H9 (cell line): ENCODE measurements at regions not wholly inside any gene's neighbourhood (a gene's known extent, or its start where the extent isn't known, plus 50 kb on each side); places are given as distances from the start of the nearest gene placed in this dataset.

ENCODE experiments used
- DNase-seq: peaks from one replicate; pipeline ENCODE4 v3.0.0-alpha.2; 2017
- H2AFZ ChIP-seq: one replicate; pipeline ENCODE4 v1.6.1; 2013; ENCODE audit warnings: mild to moderate bottlenecking, low read length, control low read depth, moderate library complexity
- H2AK5ac ChIP-seq: 2 replicates; pipeline ENCODE4 v1.6.1; 2013; ENCODE audit warnings: low read length, control low read depth, mixed read lengths; ENCODE audit not compliant: insufficient read length
- H2BK120ac ChIP-seq: one replicate; pipeline ENCODE4 v1.6.1; 2013; ENCODE audit warnings: low read depth, mild to moderate bottlenecking, low read length, control low read depth, inconsistent platforms; ENCODE audit not compliant: poor library complexity, severe bottlenecking
- H2BK12ac ChIP-seq: 2 replicates; pipeline ENCODE4 v1.6.1; 2013; ENCODE audit warnings: low read length, control low read depth, mixed read lengths, low read depth; ENCODE audit not compliant: insufficient read length
- H2BK15ac ChIP-seq: 2 replicates; pipeline ENCODE4 v1.6.1; 2013; ENCODE audit warnings: low read depth, low read length, control low read depth
- H2BK20ac ChIP-seq: one replicate; pipeline ENCODE4 v1.6.1; 2013; ENCODE audit warnings: low read depth, mild to moderate bottlenecking, low read length, control low read depth, inconsistent platforms; ENCODE audit not compliant: poor library complexity, severe bottlenecking
- H2BK5ac ChIP-seq: 2 replicates; pipeline ENCODE4 v1.6.1; 2013; ENCODE audit warnings: low read length, control low read depth, mixed read lengths; ENCODE audit not compliant: insufficient read length
- H3K14ac ChIP-seq: 2 replicates; pipeline ENCODE4 v1.6.1; 2013; ENCODE audit warnings: low read length, control low read depth; ENCODE audit not compliant: insufficient read depth
- H3K18ac ChIP-seq: 2 replicates; pipeline ENCODE4 v1.6.1; 2013; ENCODE audit warnings: low read depth, mild to moderate bottlenecking, mixed read lengths, low read length, control low read depth; ENCODE audit not compliant: insufficient read length
- H3K23ac ChIP-seq: 2 replicates; pipeline ENCODE4 v1.6.1; 2013; ENCODE audit warnings: low read length, control low read depth, mixed read lengths, low read depth; ENCODE audit not compliant: insufficient read length
- H3K23me2 ChIP-seq: 2 replicates; pipeline ENCODE4 v1.6.1; 2013; ENCODE audit warnings: low read depth, mild to moderate bottlenecking, mixed read lengths, low read length, control low read depth; ENCODE audit not compliant: insufficient read length, poor library complexity, severe bottlenecking
- H3K27ac ChIP-seq: 2 replicates; pipeline ENCODE4 v1.5.1; 2013; ENCODE audit warnings: low read length, control low read depth, mixed read lengths, low read depth; ENCODE audit not compliant: insufficient read length
- H3K27me3 ChIP-seq: 2 replicates; pipeline ENCODE4 v1.6.1; 2013; ENCODE audit warnings: low read length, control low read depth, inconsistent platforms; ENCODE audit not compliant: insufficient read depth
- H3K4ac ChIP-seq: 2 replicates; pipeline ENCODE4 v1.6.1; 2013; ENCODE audit warnings: low read depth, mild to moderate bottlenecking, control low read depth, inconsistent platforms, low read length, moderate library complexity
- H3K4me1 ChIP-seq: 2 replicates; pipeline ENCODE4 v1.6.1; 2013; ENCODE audit warnings: low read length, control low read depth, inconsistent platforms; ENCODE audit not compliant: insufficient read depth
- H3K4me2 ChIP-seq: 2 replicates; pipeline ENCODE4 v1.6.1; 2013; ENCODE audit warnings: low read length, control low read depth, mixed read lengths; ENCODE audit not compliant: insufficient read length, insufficient read depth
- H3K56ac ChIP-seq: 2 replicates; pipeline ENCODE4 v1.6.1; 2013; ENCODE audit warnings: low read depth, mild to moderate bottlenecking, mixed read lengths, low read length, control low read depth; ENCODE audit not compliant: insufficient read length
- H3K79me1 ChIP-seq: 2 replicates; pipeline ENCODE4 v1.6.1; 2013; ENCODE audit warnings: low read depth, mild to moderate bottlenecking, moderate library complexity, low read length, control low read depth, inconsistent platforms; ENCODE audit not compliant: insufficient read depth, poor library complexity, severe bottlenecking
- H3K79me2 ChIP-seq: 2 replicates; pipeline ENCODE4 v1.6.1; 2013; ENCODE audit warnings: low read length, control low read depth, inconsistent platforms; ENCODE audit not compliant: insufficient read depth
- H3K9ac ChIP-seq: 2 replicates; pipeline ENCODE4 v1.6.1; 2013; ENCODE audit warnings: low read length, control low read depth, mixed read lengths; ENCODE audit not compliant: insufficient read length; ENCODE audit errors: extremely low read depth
- H3K9me3 ChIP-seq: one replicate; pipeline ENCODE4 v1.6.1; 2013; ENCODE audit warnings: low read depth, low read length, inconsistent platforms; ENCODE audit not compliant: control insufficient read depth
- H3T11ph ChIP-seq: one replicate; pipeline ENCODE4 v1.6.1; 2013; ENCODE audit warnings: mild to moderate bottlenecking, low read length, control low read depth, inconsistent platforms
- H4K20me1 ChIP-seq: one replicate; pipeline ENCODE4 v1.6.1; 2013; ENCODE audit not compliant: control insufficient read depth, insufficient read length, insufficient read depth
- H4K5ac ChIP-seq: 2 replicates; pipeline ENCODE4 v1.6.1; 2013; ENCODE audit warnings: low read depth, mild to moderate bottlenecking, mixed read lengths, low read length, control low read depth; ENCODE audit not compliant: insufficient read length
- H4K8ac ChIP-seq: replicated peaks from 2 replicates; pipeline ENCODE4 v1.6.1; 2013; ENCODE audit warnings: low read length, control low read depth, mixed read lengths, low read depth; ENCODE audit not compliant: insufficient read length
- H4K91ac ChIP-seq: 2 replicates; pipeline ENCODE4 v1.6.1; 2013; ENCODE audit warnings: low read depth, mild to moderate bottlenecking, moderate library complexity, mixed read lengths, low read length, control low read depth; ENCODE audit not compliant: insufficient read length
- H3K27ac Mint-ChIP-seq, 3 experiments: 2 replicates in 2 of 3; 3 replicates in 1 of 3; pipeline ENCODE4 v1.8.0; 2020 to 2021; ENCODE audit warnings: mixed read lengths in 3 of 3, mild to moderate bottlenecking in 1 of 3, moderate library complexity in 1 of 3
- H3K27me3 Mint-ChIP-seq: 2 replicates; pipeline ENCODE4 v1.8.0; 2021; ENCODE audit warnings: low read depth, mild to moderate bottlenecking, moderate library complexity, mixed read lengths
- H3K36me3 Mint-ChIP-seq, 3 experiments: 2 replicates in 2 of 3; 3 replicates in 1 of 3; pipeline ENCODE4 v1.8.0; 2020 to 2021; ENCODE audit warnings: low read depth in 3 of 3, mixed read lengths in 3 of 3; ENCODE audit not compliant: insufficient read depth in 1 of 3
- H3K4me1 Mint-ChIP-seq, 2 experiments: 2 replicates each; pipeline ENCODE4 v1.8.0; 2020; ENCODE audit warnings: mixed read lengths in 2 of 2
- H3K4me3 Mint-ChIP-seq, 2 experiments: 2 replicates in 1 of 2; 3 replicates in 1 of 2; pipeline ENCODE4 v1.8.0; 2020 to 2021; ENCODE audit warnings: mild to moderate bottlenecking in 2 of 2, mixed read lengths in 2 of 2, moderate library complexity in 1 of 2
- H3K9me3 Mint-ChIP-seq, 2 experiments: 2 replicates in 1 of 2; 3 replicates in 1 of 2; pipeline ENCODE4 v1.8.0; 2020; ENCODE audit warnings: mild to moderate bottlenecking in 2 of 2, mixed read lengths in 2 of 2, moderate library complexity in 1 of 2
- WGBS: extraction: QIAGEN DNeasy Blood & Tissue Kit; methylation state at CpG from one replicate; pipeline ENCODE4 v1.1.7; 2013; ENCODE audit warnings: missing lambda C conversion rate, low lambda C conversion rate, mixed read lengths; ENCODE audit not compliant: insufficient read length; ENCODE audit errors: extremely low coverage; 5-methylcytosine and 5-hydroxymethylcytosine counted together
- TF ChIP-seq, protein P1 (sequence below): fragments of 200-600 bp; sonication (generic); conservative IDR thresholded peaks from 3 replicates; pipeline ENCODE4 v1.8.0; 2021; ENCODE audit warnings: antibody characterized with exemption, mild to moderate bottlenecking

DNA sequence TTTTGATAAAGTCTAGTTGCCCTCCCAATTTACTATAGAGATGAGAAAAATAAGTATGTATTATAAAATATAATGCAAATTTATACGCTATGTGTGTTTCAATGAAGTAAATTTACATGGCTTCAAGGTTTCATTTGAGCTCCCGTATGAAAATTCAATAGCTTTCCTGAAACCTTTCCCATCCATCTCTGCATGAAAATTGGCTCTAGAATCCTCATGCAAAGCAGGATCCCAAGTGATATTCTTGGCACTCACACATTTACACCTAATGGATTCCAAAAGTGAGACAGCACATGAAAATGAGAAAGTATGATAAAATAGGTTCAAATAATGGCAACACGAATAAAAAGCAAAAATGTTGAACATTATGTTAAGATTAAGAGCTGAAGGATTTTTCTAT, 1595.8 kb upstream of the SEL1L start:
- Histone ChIP-seq H2BK12ac (no peak overlapping the region), H3K79me1 (no peaks in the 10 kb centered on the region), H4K5ac (no peak overlapping the region), H2BK20ac (no peak overlapping the region), H2BK15ac (no peak overlapping the region), H3K9ac (no peak overlapping the region), H3K9me3 (no peaks in the 10 kb centered on the region), H3K14ac (no peak overlapping the region), H3K4me1 (no peaks in the 10 kb centered on the region), H3K56ac (no peak overlapping the region), H2AK5ac (no peak overlapping the region), H2AFZ (no peak overlapping the region), H3K27me3 (no peaks in the 10 kb centered on the region), H3K18ac (no peak overlapping the region), H4K91ac (no peak overlapping the region), H2BK120ac (no peak overlapping the region), H3K4me2 (no peak overlapping the region), H3K23me2 (no peaks in the 10 kb centered on the region), H3K27ac (no peak overlapping the region), H3K79me2 (no peaks in the 10 kb centered on the region), H3K4ac (no peak overlapping the region), H4K20me1 (no peaks in the 10 kb centered on the region), H2BK5ac (no peak overlapping the region), H3K23ac (no peak overlapping the region), H3T11ph (no peak overlapping the region), H4K8ac (no peak overlapping the region)
- Mint-ChIP-seq H3K27me3 (no peaks in the 10 kb centered on the region; the same call in 1 of the 2 replicates), H3K4me1 (peaks cover 14 to 29% of the 10 kb centered on the region in 2 experiments), H3K9me3 (no peaks in the 10 kb centered on the region), H3K36me3 (no peaks in the 10 kb centered on the region), H3K27ac (no peak overlapping the region), H3K4me3 (no peak overlapping the region)
- TF ChIP-seq, protein P1, sequence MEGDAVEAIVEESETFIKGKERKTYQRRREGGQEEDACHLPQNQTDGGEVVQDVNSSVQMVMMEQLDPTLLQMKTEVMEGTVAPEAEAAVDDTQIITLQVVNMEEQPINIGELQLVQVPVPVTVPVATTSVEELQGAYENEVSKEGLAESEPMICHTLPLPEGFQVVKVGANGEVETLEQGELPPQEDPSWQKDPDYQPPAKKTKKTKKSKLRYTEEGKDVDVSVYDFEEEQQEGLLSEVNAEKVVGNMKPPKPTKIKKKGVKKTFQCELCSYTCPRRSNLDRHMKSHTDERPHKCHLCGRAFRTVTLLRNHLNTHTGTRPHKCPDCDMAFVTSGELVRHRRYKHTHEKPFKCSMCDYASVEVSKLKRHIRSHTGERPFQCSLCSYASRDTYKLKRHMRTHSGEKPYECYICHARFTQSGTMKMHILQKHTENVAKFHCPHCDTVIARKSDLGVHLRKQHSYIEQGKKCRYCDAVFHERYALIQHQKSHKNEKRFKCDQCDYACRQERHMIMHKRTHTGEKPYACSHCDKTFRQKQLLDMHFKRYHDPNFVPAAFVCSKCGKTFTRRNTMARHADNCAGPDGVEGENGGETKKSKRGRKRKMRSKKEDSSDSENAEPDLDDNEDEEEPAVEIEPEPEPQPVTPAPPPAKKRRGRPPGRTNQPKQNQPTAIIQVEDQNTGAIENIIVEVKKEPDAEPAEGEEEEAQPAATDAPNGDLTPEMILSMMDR = no peak
- no CpG with 5 or more reads among the region's 3 CpGs for WGBS
- no peak for DNase-seq
